ENCODE measurements at regions not wholly inside any gene's neighbourhood (a gene's known extent, or its start where the extent isn't known, plus 50 kb on each side); places are given as distances from the start of the nearest gene placed in this dataset.

DNA sequence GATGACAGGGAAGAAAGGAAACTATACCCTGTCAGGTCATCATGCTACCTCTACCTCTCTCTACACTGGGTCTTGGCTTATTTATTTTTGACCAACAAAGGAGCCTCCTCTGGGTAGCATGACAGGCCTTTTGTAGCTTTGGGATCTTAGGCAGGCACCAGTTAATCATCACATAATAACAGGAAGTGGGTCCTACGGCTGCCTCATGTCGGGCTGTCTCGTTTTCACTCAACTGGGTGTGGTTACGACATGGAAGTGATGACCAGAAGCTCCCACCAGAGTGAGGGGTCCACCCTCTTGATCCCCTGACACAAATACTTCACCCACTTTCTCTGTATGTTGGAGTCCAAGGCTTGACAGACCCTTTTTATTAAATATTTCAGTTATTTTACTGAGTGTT is 105.3 kb downstream of the CD47 start:
- peaks cover 4 to 5% of the 10 kb centered on the region in 2 experiments; a peak in 3 of 4 replicates for H3K4me1 Mint-ChIP-seq
- no peak overlapping the region for H3K18ac ChIP-seq (ENCODE audit: insufficient read length, low read depth, low read length)
- TF ChIP-seq CTCF (conservative IDR thresholded peaks at IDR 0.05), result no peak
- H3K36me3 Mint-ChIP-seq (ENCODE audit: insufficient read depth in 1 of 3, low read depth in 3 of 3), result no peaks in the 10 kb centered on the region
- H2AFZ ChIP-seq (ENCODE audit: low read length), result no peak overlapping the region
- H2BK20ac ChIP-seq (ENCODE audit: low read depth, low read length, poor library complexity, severe bottlenecking), result no peak overlapping the region
- H3K27ac ChIP-seq (ENCODE audit: insufficient read length, low read depth, low read length), result no peak overlapping the region
- H3K79me1 ChIP-seq (ENCODE audit: insufficient read depth, low read depth, low read length, poor library complexity, severe bottlenecking), result no peaks in the 10 kb centered on the region
- H3K4me3 Mint-ChIP-seq, result no peak overlapping the region
- no peak overlapping the region for H3K56ac ChIP-seq (ENCODE audit: insufficient read length, low read depth, low read length)
- no peak overlapping the region for H2AK5ac ChIP-seq (ENCODE audit: insufficient read length, low read length)
- no peak overlapping the region for H2BK15ac ChIP-seq (ENCODE audit: low read depth, low read length)
- no peaks in the 10 kb centered on the region for H3K9me3 ChIP-seq (ENCODE audit: control insufficient read depth, low read depth, low read length)
- no peaks in the 10 kb centered on the region for H4K20me1 ChIP-seq (ENCODE audit: control insufficient read depth, insufficient read depth, insufficient read length)
- no peak overlapping the region for H3T11ph ChIP-seq (ENCODE audit: low read length)
- DNase-seq, result no peak
- no peak overlapping the region for H3K4me2 ChIP-seq (ENCODE audit: insufficient read depth, insufficient read length, low read length)
- no peak overlapping the region for H3K23ac ChIP-seq (ENCODE audit: insufficient read length, low read depth, low read length)
- WGBS (ENCODE audit: extremely low coverage, insufficient read length, low lambda C conversion rate), result no CpG with 5 or more reads among the region's 4 CpGs
- no peaks in the 10 kb centered on the region for H3K23me2 ChIP-seq (ENCODE audit: insufficient read length, low read depth, low read length, poor library complexity, severe bottlenecking)
- H3K4me1 ChIP-seq (ENCODE audit: insufficient read depth, low read length), result peaks cover 2% of the 10 kb centered on the region; the same call in 1 of the 2 replicates
- no peak overlapping the region for H3K9ac ChIP-seq (ENCODE audit: extremely low read depth, insufficient read length, low read length)
- H3K27me3 ChIP-seq (ENCODE audit: insufficient read depth, low read length), result no peaks in the 10 kb centered on the region
- H2BK120ac ChIP-seq (ENCODE audit: low read depth, low read length, poor library complexity, severe bottlenecking), result no peak overlapping the region
- H3K27me3 Mint-ChIP-seq (ENCODE audit: low read depth), result no peaks in the 10 kb centered on the region; the same call in 1 of the 2 replicates
- H4K5ac ChIP-seq (ENCODE audit: insufficient read length, low read depth, low read length), result no peak overlapping the region
- no peak overlapping the region for H2BK5ac ChIP-seq (ENCODE audit: insufficient read length, low read length)
- H3K27ac Mint-ChIP-seq, result no peak overlapping the region
- no peaks in the 10 kb centered on the region for H3K9me3 Mint-ChIP-seq
- no peaks in the 10 kb centered on the region for H3K79me2 ChIP-seq (ENCODE audit: insufficient read depth, low read length)
- H2BK12ac ChIP-seq (ENCODE audit: insufficient read length, low read depth, low read length), result no peak overlapping the region
- H4K91ac ChIP-seq (ENCODE audit: insufficient read length, low read depth, low read length), result no peak overlapping the region
- no peak overlapping the region for H4K8ac ChIP-seq (replicated peaks; ENCODE audit: insufficient read length, low read depth, low read length)
- no peak overlapping the region for H3K14ac ChIP-seq (ENCODE audit: insufficient read depth, low read length)
- no peak overlapping the region for H3K4ac ChIP-seq (ENCODE audit: low read depth, low read length)

Measured in H9 (cell line).